Suprapubic skin (tissue), 4 donors: ENCODE measurements at regions not wholly inside any gene's neighbourhood (a gene's known extent, or its start where the extent isn't known, plus 50 kb on each side); places are given as distances from the start of the nearest gene placed in this dataset.

Source experiments
- DNase-seq, 2 donors: peaks; one replicate each; pipeline ENCODE4 v3.0.0-alpha.2; 2019; ENCODE audit warnings: low spot score in 2 of 2
- H3K27ac ChIP-seq: fragments of 200-600 bp; sonication (generic); one replicate; pipeline ENCODE4 v1.5.1; 2019
- H3K27me3 ChIP-seq: fragments of 200-600 bp; sonication (generic); one replicate; pipeline ENCODE4 v1.5.1; 2019
- H3K36me3 ChIP-seq: fragments of 200-600 bp; sonication (generic); one replicate; pipeline ENCODE4 v1.5.1; 2019
- H3K4me1 ChIP-seq: fragments of 200-600 bp; sonication (generic); one replicate; pipeline ENCODE4 v1.5.1; 2019
- H3K4me3 ChIP-seq: fragments of 200-600 bp; sonication (generic); one replicate; pipeline ENCODE4 v1.5.1; 2019; ENCODE audit warnings: mild to moderate bottlenecking
- H3K9me3 ChIP-seq: fragments of 200-600 bp; sonication (generic); one replicate; pipeline ENCODE4 v1.5.1; 2019
- EP300 ChIP-seq: sonication (generic); formaldehyde crosslinking; IDR thresholded peaks from one replicate; pipeline ENCODE4 v1.6.1; 2017; ENCODE audit warnings: antibody characterized with exemption
- POLR2A ChIP-seq, 2 donors: fragments of 450-650 bp; IDR thresholded peaks; one replicate each; pipeline ENCODE4 v1.6.1; 2017; ENCODE audit warnings: antibody characterized with exemption in 2 of 2, mild to moderate bottlenecking in 2 of 2, moderate library complexity in 2 of 2
- POLR2AphosphoS5 ChIP-seq, 3 donors: sonication (generic); formaldehyde crosslinking; IDR thresholded peaks; one replicate each; pipeline ENCODE4 v1.6.1; 2017; ENCODE audit warnings: antibody characterized with exemption in 3 of 3
- WGBS: methylation state at CpG from one replicate; pipeline ENCODE4 v1.1.5; 2018; 5-methylcytosine and 5-hydroxymethylcytosine counted together
- TF ChIP-seq, protein P1 (sequence below), 2 donors: fragments of 200-600 bp in 1 of 2; fragments of 450-650 bp in 1 of 2; sonication (generic) in 1 of 2; IDR thresholded peaks; one replicate each; pipeline ENCODE4 v1.5.1; 2016 to 2019; ENCODE audit warnings: antibody characterized with exemption in 2 of 2, mild to moderate bottlenecking in 1 of 2, moderate library complexity in 1 of 2

DNA sequence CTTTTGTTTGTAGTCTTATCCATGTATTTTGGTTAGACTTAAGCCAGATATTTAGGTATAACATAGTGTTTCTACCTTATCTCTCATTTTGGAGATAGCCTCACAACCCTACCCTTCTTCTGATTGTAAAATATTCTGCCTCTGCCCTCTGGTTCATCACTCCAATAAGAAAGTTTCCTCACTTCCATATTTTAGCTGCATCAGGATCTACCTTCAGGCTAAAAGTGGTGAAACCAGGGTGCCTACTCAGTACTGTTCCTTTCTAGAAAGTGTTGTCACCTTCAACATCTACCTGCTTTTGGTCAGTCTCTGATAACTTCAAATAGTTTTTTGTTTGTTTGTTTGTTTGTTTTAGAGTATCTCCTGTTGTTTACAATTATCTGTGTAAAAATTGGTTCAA is 294.6 kb downstream of the ANXA1 start:
- Histone ChIP-seq H3K36me3 (no peaks in the 10 kb centered on the region), H3K27ac (no peak overlapping the region), H3K9me3 (no peaks in the 10 kb centered on the region), H3K4me3 (no peak overlapping the region), H3K4me1 (no peaks in the 10 kb centered on the region), H3K27me3 (no peaks in the 10 kb centered on the region)
- TF ChIP-seq EP300: no peak
- no peak for TF ChIP-seq POLR2AphosphoS5 (IDR thresholded peaks at IDR 0.05)
- TF ChIP-seq, protein P1, sequence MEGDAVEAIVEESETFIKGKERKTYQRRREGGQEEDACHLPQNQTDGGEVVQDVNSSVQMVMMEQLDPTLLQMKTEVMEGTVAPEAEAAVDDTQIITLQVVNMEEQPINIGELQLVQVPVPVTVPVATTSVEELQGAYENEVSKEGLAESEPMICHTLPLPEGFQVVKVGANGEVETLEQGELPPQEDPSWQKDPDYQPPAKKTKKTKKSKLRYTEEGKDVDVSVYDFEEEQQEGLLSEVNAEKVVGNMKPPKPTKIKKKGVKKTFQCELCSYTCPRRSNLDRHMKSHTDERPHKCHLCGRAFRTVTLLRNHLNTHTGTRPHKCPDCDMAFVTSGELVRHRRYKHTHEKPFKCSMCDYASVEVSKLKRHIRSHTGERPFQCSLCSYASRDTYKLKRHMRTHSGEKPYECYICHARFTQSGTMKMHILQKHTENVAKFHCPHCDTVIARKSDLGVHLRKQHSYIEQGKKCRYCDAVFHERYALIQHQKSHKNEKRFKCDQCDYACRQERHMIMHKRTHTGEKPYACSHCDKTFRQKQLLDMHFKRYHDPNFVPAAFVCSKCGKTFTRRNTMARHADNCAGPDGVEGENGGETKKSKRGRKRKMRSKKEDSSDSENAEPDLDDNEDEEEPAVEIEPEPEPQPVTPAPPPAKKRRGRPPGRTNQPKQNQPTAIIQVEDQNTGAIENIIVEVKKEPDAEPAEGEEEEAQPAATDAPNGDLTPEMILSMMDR (IDR thresholded peaks at IDR 0.05): no peak
- no peak for DNase-seq

DNA sequence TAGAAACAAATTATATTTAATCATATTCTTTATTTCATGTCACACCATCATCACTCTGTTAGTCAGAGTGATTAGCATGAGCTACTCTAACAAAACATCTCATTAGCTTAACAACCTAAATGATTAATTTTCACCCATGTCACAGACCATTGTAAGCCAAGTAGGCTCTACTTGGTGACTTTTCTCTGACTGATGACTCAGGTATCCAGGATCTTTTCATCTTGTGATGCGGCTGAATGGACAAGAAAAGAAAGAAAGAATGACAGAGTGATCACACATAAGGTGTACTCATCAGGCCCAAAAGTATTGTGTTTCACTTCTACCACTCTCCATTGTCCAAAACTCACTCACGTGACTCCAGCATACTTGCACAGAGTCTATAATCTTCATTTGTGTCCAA is 299.3 kb downstream of the ANXA1 start:
- WGBS: 82% methylated on average over 2 of the region's 2 CpGs
- TF ChIP-seq EP300 (no peak), POLR2A (IDR thresholded peaks at IDR 0.05) (no peak), POLR2AphosphoS5 (IDR thresholded peaks at IDR 0.05) (no peak)
- TF ChIP-seq, protein P1 (IDR thresholded peaks at IDR 0.05): no peak

DNA sequence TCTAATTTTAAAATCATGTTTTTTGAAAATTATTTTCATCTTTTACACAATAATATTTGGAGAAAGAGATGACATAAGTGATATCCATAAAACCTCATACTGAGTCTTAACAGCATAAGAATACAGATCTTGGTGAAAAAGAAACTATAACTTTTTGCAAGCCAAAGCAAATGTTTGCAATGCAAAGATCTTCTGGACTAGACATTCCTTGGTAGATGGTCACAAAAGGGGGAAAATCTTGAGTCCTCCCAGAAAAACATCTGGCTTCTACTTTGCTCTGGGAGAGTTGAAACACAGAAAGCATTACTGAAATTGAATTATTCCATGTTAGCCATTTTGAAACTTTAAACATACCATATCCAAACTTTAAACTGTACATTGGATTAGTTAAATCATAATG is 308.2 kb downstream of the ANXA1 start:
- no peak for DNase-seq
- H3K36me3 ChIP-seq: no peaks in the 10 kb centered on the region
- H3K4me3 ChIP-seq: no peak overlapping the region
- no peaks in the 10 kb centered on the region for H3K4me1 ChIP-seq
- no peak overlapping the region for H3K27ac ChIP-seq
- no peak for TF ChIP-seq EP300
- no peak for TF ChIP-seq POLR2AphosphoS5 (IDR thresholded peaks at IDR 0.05)
- TF ChIP-seq, protein P1 (IDR thresholded peaks at IDR 0.05): no peak
- no peak for TF ChIP-seq POLR2A (IDR thresholded peaks at IDR 0.05)
- no peaks in the 10 kb centered on the region for H3K9me3 ChIP-seq
- H3K27me3 ChIP-seq: no peaks in the 10 kb centered on the region

More for the DNA sequence above, 299.3 kb downstream of the ANXA1 start:
- DNase-seq: no peak
- Histone ChIP-seq H3K36me3 (no peaks in the 10 kb centered on the region), H3K4me1 (no peaks in the 10 kb centered on the region), H3K4me3 (no peak overlapping the region), H3K27ac (no peak overlapping the region), H3K27me3 (no peaks in the 10 kb centered on the region), H3K9me3 (no peaks in the 10 kb centered on the region)

DNA sequence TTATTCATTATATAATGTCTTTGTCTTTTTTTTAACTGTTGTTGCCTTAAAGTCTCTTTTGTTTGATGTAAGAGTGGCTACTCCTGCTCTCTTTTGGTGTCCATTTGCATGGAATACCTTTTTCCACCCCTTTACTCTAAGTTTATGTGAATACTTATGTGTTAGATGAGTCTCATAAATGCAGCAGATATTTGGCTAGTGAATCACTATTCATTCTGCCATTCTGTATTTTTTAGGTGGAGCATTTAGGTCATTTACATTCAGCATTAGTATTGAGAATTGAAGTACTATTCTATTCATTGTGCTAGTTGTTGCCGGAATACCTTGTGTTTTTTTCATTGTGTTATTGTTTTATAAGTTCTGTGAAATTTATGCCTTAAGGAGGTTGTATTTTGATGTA is 317.1 kb downstream of the ANXA1 start:
- no peaks in the 10 kb centered on the region for H3K36me3 ChIP-seq
- no peaks in the 10 kb centered on the region for H3K27me3 ChIP-seq
- DNase-seq: no peak

DNA sequence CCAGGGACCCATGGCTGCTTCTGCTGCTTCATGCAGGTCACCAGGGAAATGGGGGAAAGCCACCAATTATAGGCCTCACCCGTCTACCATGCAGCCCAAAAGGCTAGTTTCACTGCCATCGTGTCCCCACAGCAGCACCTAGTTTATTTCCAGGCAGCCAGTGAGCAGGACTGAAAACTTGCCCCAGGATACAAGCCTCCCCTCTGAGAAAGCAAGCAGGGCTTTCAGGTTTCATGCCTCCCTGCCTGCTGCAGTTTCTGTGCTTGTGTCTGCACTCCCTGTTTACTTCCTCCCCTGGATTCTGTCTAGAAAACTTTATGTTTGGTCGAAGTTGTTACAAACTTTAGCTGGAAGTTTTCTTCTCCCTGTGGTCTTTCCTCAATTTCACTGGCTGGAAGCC is 319.1 kb downstream of the ANXA1 start:
- 56% methylated on average over 2 of the region's 3 CpGs for WGBS
- Histone ChIP-seq H3K27me3 (no peaks in the 10 kb centered on the region), H3K4me1 (no peaks in the 10 kb centered on the region), H3K36me3 (no peaks in the 10 kb centered on the region), H3K4me3 (no peak overlapping the region), H3K27ac (no peak overlapping the region), H3K9me3 (no peaks in the 10 kb centered on the region)
- no peak for TF ChIP-seq POLR2A (IDR thresholded peaks at IDR 0.05)
- no peak for TF ChIP-seq EP300
- TF ChIP-seq, protein P1 (IDR thresholded peaks at IDR 0.05): no peak
- no peak for TF ChIP-seq POLR2AphosphoS5 (IDR thresholded peaks at IDR 0.05)
- no peak for DNase-seq

More for the DNA sequence above, 317.1 kb downstream of the ANXA1 start:
- no peaks in the 10 kb centered on the region for H3K9me3 ChIP-seq
- no peak for TF ChIP-seq POLR2A (IDR thresholded peaks at IDR 0.05)
- TF ChIP-seq EP300: no peak
- TF ChIP-seq, protein P1 (IDR thresholded peaks at IDR 0.05): no peak
- no peak for TF ChIP-seq POLR2AphosphoS5 (IDR thresholded peaks at IDR 0.05)
- no peak overlapping the region for H3K4me3 ChIP-seq
- no peak overlapping the region for H3K27ac ChIP-seq
- H3K4me1 ChIP-seq: no peaks in the 10 kb centered on the region
- WGBS: 87% methylated on average over 1 of the region's 1 CpG
